ENCODE measurements at regions not wholly inside any gene's neighbourhood (a gene's known extent, or its start where the extent isn't known, plus 50 kb on each side); places are given as distances from the start of the nearest gene placed in this dataset.
A peak's percentile ranks its signal among the peaks of the same experiment; 100 is the strongest.

DNA sequence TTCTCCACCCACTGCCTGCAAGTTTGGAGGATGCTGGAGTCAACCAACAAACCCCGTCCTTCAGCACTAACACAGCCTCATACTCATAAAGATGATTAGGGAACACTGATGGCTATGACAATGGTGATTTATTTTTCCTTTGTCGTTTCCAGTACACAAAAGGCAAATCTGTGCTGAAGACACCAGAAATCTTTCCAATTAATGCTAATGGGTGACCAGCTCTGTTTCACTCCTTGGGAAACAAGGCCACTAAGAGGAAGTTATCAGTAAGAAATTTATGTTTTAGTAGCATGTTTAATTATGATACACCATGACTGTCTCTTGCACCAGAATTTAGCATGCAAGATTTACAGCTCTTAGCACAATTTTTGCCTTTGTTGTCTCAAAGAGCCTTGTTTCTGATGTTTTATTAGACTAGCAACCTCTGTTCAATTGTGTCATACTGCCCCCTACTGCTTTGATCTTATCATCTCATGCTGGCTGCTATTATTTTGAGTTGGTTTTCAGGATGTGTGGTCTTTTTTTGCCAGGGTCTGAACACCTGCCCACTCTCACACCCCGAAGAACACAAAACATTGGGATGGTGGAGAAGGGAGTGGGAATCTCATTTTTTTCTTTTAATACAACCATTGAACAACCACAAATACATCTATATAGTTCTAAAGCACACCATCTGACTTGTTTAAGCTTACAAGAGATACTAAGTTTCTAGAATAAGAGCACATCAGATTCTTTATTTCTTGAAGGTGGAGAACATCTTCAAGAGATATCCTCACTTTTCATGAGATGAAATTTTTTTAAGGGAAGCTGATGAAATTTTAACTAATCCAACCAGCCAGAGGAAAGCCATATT, 160.9 kb downstream of the SPTSSA start:
- TF ChIP-seq RAD21 (IDR thresholded peaks at IDR 0.05; ENCODE audit: low read depth) (peak; percentile 82), EP300 (IDR thresholded peaks at IDR 0.05; ENCODE audit: borderline replicate concordance) (no peak), EGR1 (IDR thresholded peaks at IDR 0.05) (no peak)

- no peak for TF ChIP-seq EP300 (IDR thresholded peaks at IDR 0.05; ENCODE audit: borderline replicate concordance)
- TF ChIP-seq, protein P1, sequence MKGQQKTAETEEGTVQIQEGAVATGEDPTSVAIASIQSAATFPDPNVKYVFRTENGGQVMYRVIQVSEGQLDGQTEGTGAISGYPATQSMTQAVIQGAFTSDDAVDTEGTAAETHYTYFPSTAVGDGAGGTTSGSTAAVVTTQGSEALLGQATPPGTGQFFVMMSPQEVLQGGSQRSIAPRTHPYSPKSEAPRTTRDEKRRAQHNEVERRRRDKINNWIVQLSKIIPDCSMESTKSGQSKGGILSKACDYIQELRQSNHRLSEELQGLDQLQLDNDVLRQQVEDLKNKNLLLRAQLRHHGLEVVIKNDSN (IDR thresholded peaks at IDR 0.05), result no peak
- TF ChIP-seq YY1 (IDR thresholded peaks at IDR 0.05; ENCODE audit: low read depth), result no peak
- no peak for TF ChIP-seq EGR1 (IDR thresholded peaks at IDR 0.05)
- TF ChIP-seq TCF12 (IDR thresholded peaks at IDR 0.05; ENCODE audit: low read depth), result no peak
- TF ChIP-seq FOXM1 (IDR thresholded peaks at IDR 0.05; ENCODE audit: borderline replicate concordance, low read depth), result no peak
Observed at GRCh38 chr14:34300330-34300729, 161.7 kb downstream of the SPTSSA start.

DNA sequence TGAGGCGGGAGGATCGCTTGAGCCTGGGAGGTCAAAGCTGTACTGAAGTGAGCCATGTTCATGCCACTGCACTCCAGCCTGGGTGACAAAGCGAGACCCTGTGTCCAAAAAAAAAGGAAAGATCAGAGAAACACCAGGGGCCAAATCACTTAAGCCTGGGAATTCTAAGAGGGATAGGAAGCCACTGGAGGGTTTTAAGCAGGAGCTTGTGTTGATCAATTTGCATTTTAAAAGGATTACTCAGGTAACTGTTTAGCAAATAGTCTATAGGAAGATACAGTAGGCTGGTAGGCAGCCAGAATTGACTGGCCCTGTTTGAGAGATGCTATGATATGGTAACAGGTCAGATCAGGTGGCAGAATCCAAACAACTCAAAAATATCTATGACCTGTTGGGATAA, 162.7 kb downstream of the SPTSSA start:
- TF ChIP-seq YY1 (IDR thresholded peaks at IDR 0.05; ENCODE audit: low read depth) (no peak), EP300 (IDR thresholded peaks at IDR 0.05; ENCODE audit: borderline replicate concordance) (no peak), CEBPB (IDR thresholded peaks at IDR 0.05) (no peak), RAD21 (IDR thresholded peaks at IDR 0.05; ENCODE audit: low read depth) (no peak), TAF1 (IDR thresholded peaks at IDR 0.05; ENCODE audit: low read depth) (no peak), CREB1 (IDR thresholded peaks at IDR 0.05; ENCODE audit: low read depth) (no peak), TCF12 (IDR thresholded peaks at IDR 0.05; ENCODE audit: low read depth) (no peak), MAX (IDR thresholded peaks at IDR 0.05) (no peak), FOXM1 (IDR thresholded peaks at IDR 0.05; ENCODE audit: borderline replicate concordance, low read depth) (no peak), TEAD4 (IDR thresholded peaks at IDR 0.05) (no peak), ZBTB7A (IDR thresholded peaks at IDR 0.05; ENCODE audit: low read depth) (no peak), NFIC (IDR thresholded peaks at IDR 0.05) (no peak)

DNA sequence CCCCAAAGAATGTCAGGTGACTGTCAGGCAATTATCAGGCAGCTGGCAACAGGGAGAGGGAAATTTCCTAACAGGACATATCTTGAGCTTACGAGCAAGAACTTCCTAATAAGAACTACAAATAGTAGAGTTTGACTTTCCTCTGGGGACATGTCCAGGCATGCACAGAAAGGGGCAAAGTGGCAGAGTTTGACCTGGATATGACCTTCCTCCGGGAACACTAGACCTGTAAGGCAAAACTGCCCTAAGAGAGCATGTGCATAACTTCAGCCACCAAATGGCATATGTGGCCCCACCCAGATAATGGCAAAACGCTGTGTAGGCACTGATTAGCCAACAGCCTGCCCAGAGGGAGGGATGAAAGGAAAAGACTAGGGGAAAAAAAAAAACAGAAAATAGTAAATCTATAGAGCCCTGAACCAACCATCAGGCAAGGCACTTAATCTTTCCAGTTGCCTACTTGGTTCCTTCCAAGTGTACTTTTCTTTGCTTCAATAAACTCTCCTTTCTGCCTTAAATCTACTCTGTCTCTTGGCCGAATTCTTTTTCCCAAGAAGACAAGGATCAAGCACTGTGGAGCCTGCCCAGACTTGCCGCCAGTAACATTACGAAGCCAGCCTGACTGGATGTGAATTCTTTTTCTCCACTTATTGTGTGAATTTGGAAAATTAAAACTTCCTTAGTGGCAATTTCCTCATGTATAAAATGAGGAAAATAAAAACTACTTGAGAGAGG, 164.1 kb downstream of the SPTSSA start:
- TF ChIP-seq CREB1 (IDR thresholded peaks at IDR 0.05; ENCODE audit: low read depth) (no peak), EGR1 (IDR thresholded peaks at IDR 0.05) (no peak), TAF1 (IDR thresholded peaks at IDR 0.05; ENCODE audit: low read depth) (no peak), RAD21 (IDR thresholded peaks at IDR 0.05; ENCODE audit: low read depth) (no peak), NFIC (IDR thresholded peaks at IDR 0.05) (no peak), MAX (IDR thresholded peaks at IDR 0.05) (no peak), FOXM1 (IDR thresholded peaks at IDR 0.05; ENCODE audit: borderline replicate concordance, low read depth) (no peak), REST (IDR thresholded peaks at IDR 0.05; ENCODE audit: low read depth) (no peak), EP300 (IDR thresholded peaks at IDR 0.05; ENCODE audit: borderline replicate concordance) (no peak), TCF12 (IDR thresholded peaks at IDR 0.05; ENCODE audit: low read depth) (no peak), CEBPB (IDR thresholded peaks at IDR 0.05) (no peak), ZBTB7A (IDR thresholded peaks at IDR 0.05; ENCODE audit: low read depth) (no peak), TEAD4 (IDR thresholded peaks at IDR 0.05) (no peak), YY1 (IDR thresholded peaks at IDR 0.05; ENCODE audit: low read depth) (no peak)
- TF ChIP-seq, protein P1 (IDR thresholded peaks at IDR 0.05), result no peak

GRCh38 chr14:34283590-34283989, 178.4 kb downstream of the SPTSSA start:
- TF ChIP-seq EGR1 (IDR thresholded peaks at IDR 0.05), result no peak
- no peak for TF ChIP-seq CEBPB (IDR thresholded peaks at IDR 0.05)
- no peak for TF ChIP-seq NFIC (IDR thresholded peaks at IDR 0.05)
- TF ChIP-seq TCF12 (IDR thresholded peaks at IDR 0.05; ENCODE audit: low read depth), result no peak

- TF ChIP-seq REST (IDR thresholded peaks at IDR 0.05; ENCODE audit: low read depth) (no peak), CEBPB (IDR thresholded peaks at IDR 0.05) (no peak), CREB1 (IDR thresholded peaks at IDR 0.05; ENCODE audit: low read depth) (no peak), ZBTB7A (IDR thresholded peaks at IDR 0.05; ENCODE audit: low read depth) (no peak), MAX (IDR thresholded peaks at IDR 0.05) (no peak), TEAD4 (IDR thresholded peaks at IDR 0.05) (no peak), TCF12 (IDR thresholded peaks at IDR 0.05; ENCODE audit: low read depth) (no peak)
- TF ChIP-seq, protein P1 (IDR thresholded peaks at IDR 0.05), result no peak
Observed at GRCh38 chr14:34277191-34277590, 184.8 kb downstream of the SPTSSA start.
